Stimulated activated CD8-positive, alpha-beta memory T cell treated with anti-CD3 and anti-CD28 coated beads, Interleukin-7, amount 100 ng/mL, for 48 hours (primary cell): ENCODE measurements at regions not wholly inside any gene's neighbourhood (a gene's known extent, or its start where the extent isn't known, plus 50 kb on each side); places are given as distances from the start of the nearest gene placed in this dataset.

Experiments used
- DNase-seq, 2 donors: peaks; one replicate each; pipeline ENCODE4 v3.0.0-alpha.2; 2020; ENCODE audit warnings: low read depth in 1 of 2; ENCODE audit errors: extremely low read depth in 1 of 2

- no peak for DNase-seq
Observed at GRCh38 chr13:73861136-73861535, 273.1 kb downstream of the KLF12 start.

GRCh38 chr13:73860501-73860900, 273.7 kb downstream of the KLF12 start:
- no peak for DNase-seq

- DNase-seq: no peak
Observed at GRCh38 chr13:73859841-73860240, 274.4 kb downstream of the KLF12 start.

- DNase-seq: no peak
Observed at GRCh38 chr13:73857106-73857505, 277.1 kb downstream of the KLF12 start.

- DNase-seq: no peak
Observed at GRCh38 chr13:73851104-73851503, 283.1 kb downstream of the KLF12 start.

- DNase-seq: no peak
Observed at GRCh38 chr13:73850104-73850873, 283.9 kb downstream of the KLF12 start.

GRCh38 chr13:73849292-73849691, 284.9 kb downstream of the KLF12 start:
- DNase-seq: no peak

GRCh38 chr13:73844986-73845385, 289.2 kb downstream of the KLF12 start:
- DNase-seq: no peak

- no peak for DNase-seq
Observed at GRCh38 chr13:73842626-73843025, 291.6 kb downstream of the KLF12 start.

GRCh38 chr13:73842184-73842583, 292.0 kb downstream of the KLF12 start:
- no peak for DNase-seq

- DNase-seq: no peak
Observed at GRCh38 chr13:73837147-73837546, 297.1 kb downstream of the KLF12 start.

GRCh38 chr13:73835138-73835721, 299.0 kb downstream of the KLF12 start:
- no peak for DNase-seq

- DNase-seq: no peak
Observed at GRCh38 chr13:73833325-73834070, 300.7 kb downstream of the KLF12 start.

- DNase-seq: no peak
Observed at GRCh38 chr13:73832825-73833224, 301.4 kb downstream of the KLF12 start.

- no peak for DNase-seq
Observed at GRCh38 chr13:73832128-73832588, 302.0 kb downstream of the KLF12 start.

- no peak for DNase-seq
Observed at GRCh38 chr13:73829416-73829815, 304.8 kb downstream of the KLF12 start.

- no peak for DNase-seq
Observed at GRCh38 chr13:73828811-73829210, 305.4 kb downstream of the KLF12 start.

GRCh38 chr13:73827434-73827833, 306.8 kb downstream of the KLF12 start:
- no peak for DNase-seq

- no peak for DNase-seq
Observed at GRCh38 chr13:73825143-73825542, 309.1 kb downstream of the KLF12 start.

- no peak for DNase-seq
Observed at GRCh38 chr13:73822668-73823592, 311.3 kb downstream of the KLF12 start.

- DNase-seq: no peak
Observed at GRCh38 chr13:73820688-73821087, 313.5 kb downstream of the KLF12 start.
